Large intestine (tissue), 3 donors: ENCODE measurements at regions not wholly inside any gene's neighbourhood (a gene's known extent, or its start where the extent isn't known, plus 50 kb on each side); places are given as distances from the start of the nearest gene placed in this dataset.
A peak's percentile ranks its signal among the peaks of the same experiment; 100 is the strongest.

Experiments
- DNase-seq, 2 donors: peaks; one replicate each; pipeline versions ENCODE4 v3.0.0 to v3.0.0-alpha.2; 2013
- H3K27ac ChIP-seq: one replicate; pipeline ENCODE4 v1.5.1; 2013; ENCODE audit warnings: low read length
- H3K27me3 ChIP-seq: 2 replicates; pipeline ENCODE4 v1.6.1; 2013; ENCODE audit warnings: low read length; ENCODE audit not compliant: control insufficient read depth, insufficient read depth
- H3K36me3 ChIP-seq: 2 replicates; pipeline ENCODE4 v1.6.1; 2013; ENCODE audit warnings: low read length; ENCODE audit not compliant: control insufficient read depth, insufficient read depth
- H3K4me1 ChIP-seq: one replicate; pipeline ENCODE4 v1.6.1; 2013; ENCODE audit warnings: low read length; ENCODE audit not compliant: control insufficient read depth, insufficient read depth
- H3K4me3 ChIP-seq: one replicate; pipeline ENCODE4 v1.5.1; 2013; ENCODE audit warnings: low read length
- H3K9me3 ChIP-seq: one replicate; pipeline ENCODE4 v1.6.1; 2013; ENCODE audit warnings: mild to moderate bottlenecking, low read depth, low read length, moderate library complexity; ENCODE audit not compliant: control insufficient read depth
- WGBS: methylation state at CpG from one replicate; pipeline ENCODE4 v1.1.5; 2013; ENCODE audit warnings: low lambda C conversion rate; ENCODE audit not compliant: insufficient coverage; 5-methylcytosine and 5-hydroxymethylcytosine counted together

DNA sequence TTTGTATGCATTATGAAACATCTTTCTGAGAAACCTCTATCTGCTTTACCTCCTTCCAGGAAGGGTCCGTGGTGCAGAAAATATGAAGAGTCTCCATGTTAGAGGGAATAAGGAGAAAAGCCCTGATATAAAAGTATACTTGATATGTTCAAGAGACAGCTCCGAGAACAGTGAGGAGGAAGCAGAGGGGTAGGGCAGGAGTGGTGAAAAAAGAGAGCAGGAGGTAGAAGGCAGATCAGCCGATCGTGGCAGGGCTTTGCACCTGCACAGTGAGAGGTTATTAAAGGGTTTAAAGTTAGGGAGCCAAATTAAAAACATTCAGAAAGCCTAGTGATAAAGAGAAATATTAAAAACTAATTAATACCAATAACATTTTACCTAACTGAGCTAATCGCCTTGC is 419.7 kb downstream of the FAT4 start:
- no peak for DNase-seq
- no peaks in the 10 kb centered on the region for H3K4me1 ChIP-seq
- no peaks in the 10 kb centered on the region for H3K36me3 ChIP-seq
- H3K27ac ChIP-seq, result no peak overlapping the region
- H3K4me3 ChIP-seq, result no peak overlapping the region
- 66% methylated on average over 4 of the region's 5 CpGs for WGBS
- no peaks in the 10 kb centered on the region for H3K9me3 ChIP-seq
- no peaks in the 10 kb centered on the region for H3K27me3 ChIP-seq

DNA sequence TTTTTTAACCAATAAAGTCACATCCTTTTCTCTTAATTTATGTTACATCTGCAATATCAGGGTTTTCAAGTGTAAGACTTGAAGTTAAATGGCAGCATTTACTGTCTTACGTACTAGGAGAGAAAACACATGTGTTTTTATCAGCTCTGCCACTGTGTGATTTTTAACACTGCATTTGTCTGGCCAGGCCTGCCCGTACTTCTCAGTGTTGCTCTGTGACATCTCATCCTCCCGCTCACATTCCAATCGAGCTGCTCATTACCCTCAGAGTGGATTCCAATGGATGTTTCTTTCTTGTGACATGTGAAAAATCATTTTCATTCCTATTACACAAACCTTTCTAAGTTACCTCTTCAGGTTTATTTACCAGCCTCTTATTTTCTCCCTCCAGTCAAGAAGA is 420.3 kb downstream of the FAT4 start:
- Histone ChIP-seq H3K27me3 (no peaks in the 10 kb centered on the region), H3K4me3 (no peak overlapping the region), H3K9me3 (no peaks in the 10 kb centered on the region), H3K4me1 (no peaks in the 10 kb centered on the region), H3K36me3 (no peaks in the 10 kb centered on the region), H3K27ac (no peak overlapping the region)
- no CpG with 5 or more reads among the region's 4 CpGs for WGBS
- no peak for DNase-seq

DNA sequence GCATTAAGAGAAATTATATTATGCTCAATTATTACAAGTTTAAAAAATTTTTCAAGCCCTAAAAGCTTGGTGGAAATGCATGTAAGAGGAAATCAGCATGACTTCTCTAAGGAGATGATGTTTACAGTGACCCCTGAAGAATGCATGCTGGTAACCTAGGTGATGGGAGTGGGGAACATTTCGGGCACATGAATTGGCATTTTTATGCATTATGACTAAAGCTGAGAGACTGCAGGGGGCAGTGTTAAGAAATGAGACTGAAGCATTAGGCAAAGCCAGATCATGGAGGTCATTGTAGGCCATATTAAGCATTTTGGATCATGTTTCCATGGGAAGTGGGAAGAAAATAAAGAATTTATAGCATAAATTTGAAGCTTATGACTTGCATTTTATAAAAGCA is 421.3 kb downstream of the FAT4 start:
- no peaks in the 10 kb centered on the region for H3K9me3 ChIP-seq
- H3K36me3 ChIP-seq, result no peaks in the 10 kb centered on the region
- no peaks in the 10 kb centered on the region for H3K4me1 ChIP-seq
- no CpG with 5 or more reads among the region's 1 CpG for WGBS
- H3K27me3 ChIP-seq, result no peaks in the 10 kb centered on the region
- no peak overlapping the region for H3K27ac ChIP-seq
- no peak overlapping the region for H3K4me3 ChIP-seq
- no peak for DNase-seq

DNA sequence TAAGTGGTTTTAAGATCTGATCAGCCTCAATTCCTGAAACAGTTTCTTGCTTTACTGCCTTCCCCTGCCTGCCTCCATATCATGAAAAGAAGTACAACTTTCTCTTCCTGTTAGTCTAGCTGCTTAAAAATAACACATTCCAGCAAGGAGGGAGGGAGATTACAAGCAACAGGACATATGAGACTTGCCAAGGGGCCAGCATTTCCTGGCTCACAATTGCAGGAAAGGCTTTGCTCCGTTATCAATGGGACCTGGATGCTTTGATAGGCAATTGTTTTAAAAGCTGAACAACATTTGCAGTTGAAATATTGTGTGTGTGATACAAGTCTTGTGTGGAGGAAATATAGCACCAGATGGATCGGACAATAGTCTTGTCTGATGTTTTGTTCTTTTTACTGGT is 425.0 kb downstream of the FAT4 start:
- H3K27me3 ChIP-seq, result no peaks in the 10 kb centered on the region
- no peak overlapping the region for H3K27ac ChIP-seq
- H3K9me3 ChIP-seq, result peaks cover 3% of the 10 kb centered on the region
- WGBS, result no CpG with 5 or more reads among the region's 2 CpGs
- H3K4me1 ChIP-seq, result no peaks in the 10 kb centered on the region
- no peak for DNase-seq
- H3K36me3 ChIP-seq, result no peaks in the 10 kb centered on the region
- H3K4me3 ChIP-seq, result no peak overlapping the region

DNA sequence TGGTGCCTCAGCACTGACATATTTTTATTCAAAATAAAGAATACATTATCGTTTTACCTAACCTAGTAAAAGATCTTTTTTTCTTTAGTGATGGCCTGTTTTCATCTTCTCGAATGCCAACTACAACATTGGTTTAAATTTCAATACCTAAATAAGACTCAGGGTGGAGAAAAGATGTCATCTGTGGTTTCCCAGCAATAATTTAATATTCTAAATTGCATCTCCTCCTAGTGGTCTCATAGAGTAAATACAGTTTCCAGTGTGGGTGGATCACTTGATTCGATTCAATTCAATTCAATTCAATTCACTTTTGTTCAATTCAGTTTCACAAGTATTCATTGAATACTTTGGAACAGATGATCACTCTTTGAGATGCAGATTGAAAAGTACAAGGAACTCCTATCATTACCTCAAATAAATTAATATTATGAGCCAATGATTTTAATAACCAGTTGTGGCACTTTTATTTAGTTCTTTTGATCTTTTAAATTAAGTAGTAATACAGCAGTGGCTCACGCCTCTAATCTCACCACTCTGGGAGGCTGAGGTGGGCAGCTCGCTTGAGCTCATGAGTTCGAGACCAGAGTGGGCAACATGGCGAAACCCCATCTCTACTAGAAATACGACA is 427.2 kb downstream of the FAT4 start:
- no peaks in the 10 kb centered on the region for H3K27me3 ChIP-seq
- no peak overlapping the region for H3K4me3 ChIP-seq
- H3K4me1 ChIP-seq, result no peaks in the 10 kb centered on the region
- H3K27ac ChIP-seq, result no peak overlapping the region
- H3K9me3 ChIP-seq, result peaks cover 11% of the 10 kb centered on the region
- no peaks in the 10 kb centered on the region for H3K36me3 ChIP-seq
- DNase-seq, result no peak
- 60% methylated on average over 3 of the region's 8 CpGs for WGBS

DNA sequence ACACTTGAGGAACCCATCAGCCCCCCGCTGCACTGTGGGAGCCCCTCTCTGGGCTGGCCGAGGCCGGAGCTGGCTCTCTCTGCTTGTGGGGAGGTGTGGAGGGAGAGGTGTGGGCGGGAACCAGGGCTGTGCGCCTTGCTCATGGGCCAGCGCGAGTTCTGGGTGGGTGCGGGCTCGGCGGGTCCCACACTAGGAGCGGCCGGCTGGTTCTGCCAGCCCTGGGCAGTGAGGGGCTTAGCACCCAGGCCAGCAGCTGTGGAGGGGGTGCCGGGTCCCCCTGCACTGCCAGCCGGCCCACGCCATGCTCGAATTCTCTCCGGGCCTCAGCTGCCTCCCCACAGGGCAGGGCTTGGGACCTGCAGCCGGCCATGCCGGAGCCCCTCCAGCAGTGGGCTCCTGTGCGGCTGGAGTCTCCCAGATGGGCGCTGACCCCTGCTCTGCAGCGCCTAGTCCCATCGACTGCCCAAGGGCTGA is 430.2 kb downstream of the FAT4 start:
- Histone ChIP-seq H3K27ac (no peak overlapping the region), H3K9me3 (peaks cover 11% of the 10 kb centered on the region), H3K4me1 (no peaks in the 10 kb centered on the region), H3K4me3 (no peak overlapping the region), H3K27me3 (no peaks in the 10 kb centered on the region), H3K36me3 (no peaks in the 10 kb centered on the region)
- no CpG with 5 or more reads among the region's 23 CpGs for WGBS
- no peak for DNase-seq

DNA sequence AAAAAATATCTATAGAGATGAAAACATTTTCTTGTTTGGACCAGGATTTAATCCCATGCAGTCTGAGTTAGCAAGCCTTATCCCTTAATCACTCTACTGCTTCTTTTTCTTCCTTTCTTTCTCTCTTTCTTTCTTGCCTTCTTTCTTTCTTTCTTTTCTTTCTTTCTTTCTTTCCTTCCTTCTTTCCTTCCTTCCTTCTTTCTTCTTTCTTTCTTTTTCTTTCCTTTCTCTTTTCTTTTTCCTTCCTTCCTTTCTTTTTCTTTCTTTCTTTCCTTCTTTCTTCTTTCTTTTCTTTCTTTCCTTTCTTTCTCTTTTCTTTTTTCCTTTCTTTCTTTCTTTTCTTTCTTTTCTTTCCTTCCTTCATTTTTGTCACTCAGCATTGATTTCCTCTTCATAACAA is 434.6 kb downstream of the FAT4 start:
- Histone ChIP-seq H3K36me3 (no peaks in the 10 kb centered on the region), H3K9me3 (peaks cover 11% of the 10 kb centered on the region), H3K4me3 (no peak overlapping the region), H3K27ac (no peak overlapping the region), H3K27me3 (no peaks in the 10 kb centered on the region), H3K4me1 (no peaks in the 10 kb centered on the region)
- no peak for DNase-seq

DNA sequence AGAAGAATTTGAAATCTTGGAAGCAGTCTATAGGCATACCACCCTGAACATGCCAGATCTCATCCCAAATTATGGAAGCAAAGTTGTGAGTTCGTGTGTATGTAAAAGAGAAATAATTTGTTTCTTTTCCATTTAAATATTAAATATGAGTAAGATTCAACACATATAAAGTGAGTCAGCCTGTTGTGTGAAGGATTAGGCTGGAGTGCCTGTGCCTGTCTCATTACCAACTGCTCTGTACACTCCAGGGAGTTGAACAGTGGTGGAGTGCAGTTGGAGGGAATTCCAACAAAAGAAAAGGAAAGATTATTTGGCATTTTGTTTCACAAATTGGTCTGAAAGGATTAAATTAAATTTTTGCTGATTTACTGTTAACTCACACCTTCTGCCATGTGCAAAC is 435.6 kb downstream of the FAT4 start:
- H3K27ac ChIP-seq, result no peak overlapping the region
- H3K9me3 ChIP-seq, result peaks cover 3% of the 10 kb centered on the region
- no peak for DNase-seq
- H3K4me3 ChIP-seq, result no peak overlapping the region
- H3K4me1 ChIP-seq, result no peaks in the 10 kb centered on the region
- no CpG with 5 or more reads among the region's 1 CpG for WGBS
- H3K27me3 ChIP-seq, result no peaks in the 10 kb centered on the region
- H3K36me3 ChIP-seq, result no peaks in the 10 kb centered on the region

DNA sequence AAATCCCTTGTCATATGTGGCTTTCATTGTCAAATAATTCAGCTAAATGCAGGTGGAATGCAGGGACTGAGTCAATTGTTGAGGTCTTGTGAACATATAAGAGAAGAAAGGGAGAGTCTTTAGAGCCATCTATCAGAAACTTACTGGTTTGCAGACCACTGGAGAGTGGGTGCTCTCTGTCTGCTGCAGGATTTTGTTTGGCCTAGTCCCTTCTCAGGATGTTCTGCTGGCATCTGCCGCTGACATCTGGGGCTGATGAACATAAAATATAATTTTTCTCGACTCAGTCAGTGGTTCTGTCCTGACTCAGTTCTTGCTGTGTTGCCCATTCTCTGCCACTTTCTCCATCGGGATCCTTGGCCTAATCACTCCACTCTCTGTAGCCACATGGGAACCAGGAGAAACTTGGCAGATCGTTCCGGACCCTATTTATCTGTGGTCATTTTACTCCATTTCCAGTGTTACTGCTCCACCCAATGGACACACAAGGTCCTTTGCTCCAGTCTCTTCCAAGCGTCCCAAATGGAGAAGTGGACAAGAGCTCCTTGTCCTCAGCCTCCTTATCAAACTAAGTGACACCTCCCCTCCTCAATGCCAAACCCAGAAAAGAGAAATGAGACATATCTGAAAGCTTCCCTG is 436.2 kb downstream of the FAT4 start:
- H3K27ac ChIP-seq, result no peak overlapping the region
- H3K36me3 ChIP-seq, result no peaks in the 10 kb centered on the region
- no peaks in the 10 kb centered on the region for H3K4me1 ChIP-seq
- H3K27me3 ChIP-seq, result no peaks in the 10 kb centered on the region
- no CpG with 5 or more reads among the region's 6 CpGs for WGBS
- DNase-seq, result peak in 1 of 2 donors; percentile 11
- H3K9me3 ChIP-seq, result no peaks in the 10 kb centered on the region
- H3K4me3 ChIP-seq, result no peak overlapping the region

DNA sequence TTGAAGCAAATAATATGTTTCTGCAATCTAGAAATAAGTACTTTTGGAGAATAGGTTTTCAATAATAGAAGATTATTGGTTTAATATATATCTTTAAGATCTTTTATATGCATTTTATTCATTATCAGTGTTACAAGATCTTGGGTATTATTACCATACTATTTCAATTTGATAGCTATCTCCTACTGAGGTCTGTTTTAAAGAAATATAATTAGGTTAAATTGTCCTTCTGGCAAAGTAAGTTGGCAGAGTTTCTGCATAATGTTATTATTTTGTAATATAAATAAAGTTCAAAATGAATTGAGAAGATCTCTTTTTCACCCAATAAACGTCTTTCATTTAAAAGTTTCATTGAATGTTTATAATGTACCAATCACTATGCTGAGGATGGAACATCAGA is 443.7 kb downstream of the FAT4 start:
- Histone ChIP-seq H3K36me3 (no peaks in the 10 kb centered on the region), H3K4me1 (no peaks in the 10 kb centered on the region), H3K4me3 (no peak overlapping the region), H3K27ac (no peak overlapping the region), H3K9me3 (no peaks in the 10 kb centered on the region), H3K27me3 (no peaks in the 10 kb centered on the region)
- DNase-seq, result no peak
- WGBS, result no CpG with 5 or more reads among the region's 1 CpG

DNA sequence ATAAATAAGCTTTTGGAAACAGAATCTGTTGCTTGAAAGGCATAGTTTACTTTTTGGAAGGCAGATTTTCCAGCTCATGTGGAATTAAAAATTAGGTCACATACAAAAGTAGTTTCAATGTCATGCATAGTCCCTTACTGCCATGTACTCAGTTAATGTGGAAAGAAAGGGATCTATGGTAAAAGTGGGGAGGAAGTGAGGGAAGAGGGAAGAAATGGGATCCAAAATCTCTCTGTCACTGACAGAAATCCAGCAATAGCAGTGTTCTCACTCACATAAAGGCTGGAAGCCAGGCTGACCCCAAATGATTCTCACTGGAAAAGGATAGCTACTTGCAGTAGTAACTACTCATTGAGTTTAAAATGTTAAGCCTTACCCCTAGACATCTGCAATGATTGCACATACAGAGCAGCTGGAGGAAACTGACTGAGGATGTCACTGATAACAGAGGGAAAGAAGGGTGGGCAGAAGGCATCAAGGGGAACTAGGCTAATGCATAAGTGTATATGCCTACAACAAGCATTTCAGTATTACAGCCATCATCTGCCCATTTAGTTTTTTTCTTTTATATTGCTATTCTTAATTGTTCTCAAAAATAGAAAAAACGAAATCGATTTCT is 445.6 kb downstream of the FAT4 start:
- H3K27ac ChIP-seq, result no peak overlapping the region
- no peak for DNase-seq
- H3K27me3 ChIP-seq, result no peaks in the 10 kb centered on the region
- no peaks in the 10 kb centered on the region for H3K9me3 ChIP-seq
- no peak overlapping the region for H3K4me3 ChIP-seq
- WGBS, result 100% methylated on average over 2 of the region's 2 CpGs
- H3K4me1 ChIP-seq, result no peaks in the 10 kb centered on the region
- no peaks in the 10 kb centered on the region for H3K36me3 ChIP-seq
